Ascending aorta (tissue), 2 donors: ENCODE measurements at regions not wholly inside any gene's neighbourhood (a gene's known extent, or its start where the extent isn't known, plus 50 kb on each side); places are given as distances from the start of the nearest gene placed in this dataset.

ENCODE experiments used
- DNase-seq, 2 donors: peaks; one replicate each; pipeline ENCODE4 v3.0.0-alpha.2; 2019; ENCODE audit warnings: low spot score in 2 of 2
- H3K27ac ChIP-seq, 2 donors: fragments of 200-600 bp; sonication (generic); one replicate each; pipeline ENCODE4 v1.5.1; 2016 to 2017; ENCODE audit warnings: mild to moderate bottlenecking in 1 of 2
- H3K27me3 ChIP-seq: fragments of 200-600 bp; sonication (generic); one replicate; pipeline ENCODE4 v1.5.1; 2017
- H3K36me3 ChIP-seq, 2 donors: fragments of 200-600 bp; sonication (generic); one replicate each; pipeline ENCODE4 v1.5.1; 2016
- H3K4me1 ChIP-seq, 2 donors: fragments of 200-600 bp; sonication (generic); one replicate each; pipeline ENCODE4 v1.5.1; 2016 to 2017; ENCODE audit warnings: mild to moderate bottlenecking in 1 of 2
- H3K4me3 ChIP-seq, 2 donors: fragments of 200-600 bp; sonication (generic); one replicate each; pipeline ENCODE4 v1.5.1; 2016 to 2017; ENCODE audit warnings: mild to moderate bottlenecking in 1 of 2
- H3K9me3 ChIP-seq, 2 donors: fragments of 200-600 bp; sonication (generic); one replicate each; pipeline ENCODE4 v1.5.1; 2016
- intact Hi-C: fragments of 100-400 bp; cut with DNase I; formaldehyde crosslinking; loops from one replicate; pipeline ENCODE4 v1.15.1; 2023
- TF ChIP-seq, protein P1 (sequence below), 3 experiments: fragments of 200-600 bp in 2 of 3; fragments of 450-650 bp in 1 of 3; sonication (generic) in 2 of 3; IDR thresholded peaks; one replicate each; pipeline ENCODE4 v1.5.1; 2016 to 2019; ENCODE audit warnings: antibody characterized with exemption in 3 of 3, mild to moderate bottlenecking in 1 of 3, moderate library complexity in 1 of 3

DNA sequence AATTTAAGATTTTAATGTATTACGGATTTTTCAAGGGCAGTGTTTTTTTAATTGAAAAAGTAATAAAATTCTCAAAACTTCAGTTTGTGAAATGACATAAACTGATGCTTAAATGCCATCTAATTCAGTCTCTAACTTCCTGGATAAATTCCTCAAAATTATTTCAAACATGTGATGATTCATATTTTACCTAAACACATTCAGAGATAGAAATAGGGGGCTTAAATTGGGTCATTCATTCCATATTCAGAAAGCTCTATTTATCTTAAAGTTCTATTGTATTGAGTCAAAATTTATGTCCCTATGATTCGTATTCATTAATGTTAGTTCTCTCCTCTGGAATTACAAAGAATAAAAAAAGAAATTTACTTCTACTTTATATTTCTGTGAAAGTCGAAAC lies 713.6 kb upstream of the CHRM3 start:
- Histone ChIP-seq H3K27ac (no peak overlapping the region), H3K27me3 (no peaks in the 10 kb centered on the region), H3K4me1 (no peaks in the 10 kb centered on the region), H3K4me3 (no peak overlapping the region), H3K9me3 (no peaks in the 10 kb centered on the region), H3K36me3 (no peaks in the 10 kb centered on the region)
- DNase-seq, result no peak
- intact Hi-C loops, result no loop called here
- TF ChIP-seq, protein P1, sequence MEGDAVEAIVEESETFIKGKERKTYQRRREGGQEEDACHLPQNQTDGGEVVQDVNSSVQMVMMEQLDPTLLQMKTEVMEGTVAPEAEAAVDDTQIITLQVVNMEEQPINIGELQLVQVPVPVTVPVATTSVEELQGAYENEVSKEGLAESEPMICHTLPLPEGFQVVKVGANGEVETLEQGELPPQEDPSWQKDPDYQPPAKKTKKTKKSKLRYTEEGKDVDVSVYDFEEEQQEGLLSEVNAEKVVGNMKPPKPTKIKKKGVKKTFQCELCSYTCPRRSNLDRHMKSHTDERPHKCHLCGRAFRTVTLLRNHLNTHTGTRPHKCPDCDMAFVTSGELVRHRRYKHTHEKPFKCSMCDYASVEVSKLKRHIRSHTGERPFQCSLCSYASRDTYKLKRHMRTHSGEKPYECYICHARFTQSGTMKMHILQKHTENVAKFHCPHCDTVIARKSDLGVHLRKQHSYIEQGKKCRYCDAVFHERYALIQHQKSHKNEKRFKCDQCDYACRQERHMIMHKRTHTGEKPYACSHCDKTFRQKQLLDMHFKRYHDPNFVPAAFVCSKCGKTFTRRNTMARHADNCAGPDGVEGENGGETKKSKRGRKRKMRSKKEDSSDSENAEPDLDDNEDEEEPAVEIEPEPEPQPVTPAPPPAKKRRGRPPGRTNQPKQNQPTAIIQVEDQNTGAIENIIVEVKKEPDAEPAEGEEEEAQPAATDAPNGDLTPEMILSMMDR (IDR thresholded peaks at IDR 0.05), result no peak

GRCh38 chr1:238672262-238672661 lies 714.1 kb upstream of the CHRM3 start:
- intact Hi-C loops, result no loop called here
- no peaks in the 10 kb centered on the region for H3K4me1 ChIP-seq
- H3K4me3 ChIP-seq, result no peak overlapping the region
- no peaks in the 10 kb centered on the region for H3K9me3 ChIP-seq
- H3K36me3 ChIP-seq, result no peaks in the 10 kb centered on the region
- no peaks in the 10 kb centered on the region for H3K27me3 ChIP-seq
- no peak overlapping the region for H3K27ac ChIP-seq
- no peak for DNase-seq
- TF ChIP-seq, protein P1 (IDR thresholded peaks at IDR 0.05), result no peak

- intact Hi-C loops, result no loop called here
- H3K9me3 ChIP-seq, result no peaks in the 10 kb centered on the region
- no peaks in the 10 kb centered on the region for H3K36me3 ChIP-seq
- no peak overlapping the region for H3K4me3 ChIP-seq
- DNase-seq, result no peak
- H3K27me3 ChIP-seq, result no peaks in the 10 kb centered on the region
- H3K27ac ChIP-seq, result no peak overlapping the region
- H3K4me1 ChIP-seq, result no peaks in the 10 kb centered on the region
- TF ChIP-seq, protein P1 (IDR thresholded peaks at IDR 0.05), result no peak
Observed at GRCh38 chr1:238664139-238664538, 722.2 kb upstream of the CHRM3 start.

DNA sequence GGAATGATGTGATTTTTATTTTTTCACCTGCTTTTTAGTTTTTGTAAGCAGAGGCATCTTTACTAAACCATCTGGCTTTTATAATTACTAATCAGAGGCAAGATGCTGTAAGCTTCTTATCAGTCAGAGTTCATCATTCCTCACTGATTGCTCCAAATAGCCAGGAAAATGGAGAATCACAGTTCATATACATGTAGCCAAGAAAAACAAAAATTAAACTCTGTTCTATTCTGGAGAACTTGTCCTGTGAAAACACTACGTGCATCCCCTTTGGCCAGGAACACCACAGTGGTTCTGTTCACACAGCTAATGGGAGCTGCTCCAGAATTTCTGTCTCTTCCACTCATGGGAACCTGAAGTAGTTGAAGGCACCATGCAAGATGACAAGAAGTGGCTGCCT lies 725.5 kb upstream of the CHRM3 start:
- Histone ChIP-seq H3K4me3 (no peak overlapping the region), H3K36me3 (no peaks in the 10 kb centered on the region), H3K27ac (no peak overlapping the region), H3K4me1 (no peaks in the 10 kb centered on the region), H3K9me3 (no peaks in the 10 kb centered on the region), H3K27me3 (no peaks in the 10 kb centered on the region)
- TF ChIP-seq, protein P1 (IDR thresholded peaks at IDR 0.05), result no peak
- DNase-seq, result no peak
- intact Hi-C loops, result no loop called here

DNA sequence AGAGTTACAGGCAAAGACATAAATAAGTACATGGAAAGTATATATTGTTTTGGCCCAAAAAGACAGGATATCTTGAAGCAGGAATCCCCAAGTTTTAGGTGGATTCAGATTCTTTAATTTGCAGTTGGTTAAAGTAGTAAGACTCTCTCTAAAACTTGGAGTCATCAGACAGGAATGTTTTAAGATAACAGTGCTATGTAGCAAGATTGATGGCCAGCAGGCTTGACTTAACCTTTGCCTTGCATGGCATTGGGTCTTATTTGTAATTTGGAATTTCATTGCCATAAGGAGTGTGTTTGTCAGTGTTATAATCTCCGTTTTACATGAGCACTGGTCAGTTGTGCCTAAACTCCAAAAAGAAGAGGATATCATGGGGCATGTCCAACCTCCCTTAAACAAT lies 727.6 kb upstream of the CHRM3 start:
- intact Hi-C loops, result no loop called here
- Histone ChIP-seq H3K27me3 (no peaks in the 10 kb centered on the region), H3K36me3 (no peaks in the 10 kb centered on the region), H3K4me3 (no peak overlapping the region), H3K9me3 (no peaks in the 10 kb centered on the region), H3K27ac (peak overlapping the region in 1 of 2 donors; percentile 55), H3K4me1 (no peaks in the 10 kb centered on the region)
- TF ChIP-seq, protein P1 (IDR thresholded peaks at IDR 0.05), result no peak
- DNase-seq, result no peak

DNA sequence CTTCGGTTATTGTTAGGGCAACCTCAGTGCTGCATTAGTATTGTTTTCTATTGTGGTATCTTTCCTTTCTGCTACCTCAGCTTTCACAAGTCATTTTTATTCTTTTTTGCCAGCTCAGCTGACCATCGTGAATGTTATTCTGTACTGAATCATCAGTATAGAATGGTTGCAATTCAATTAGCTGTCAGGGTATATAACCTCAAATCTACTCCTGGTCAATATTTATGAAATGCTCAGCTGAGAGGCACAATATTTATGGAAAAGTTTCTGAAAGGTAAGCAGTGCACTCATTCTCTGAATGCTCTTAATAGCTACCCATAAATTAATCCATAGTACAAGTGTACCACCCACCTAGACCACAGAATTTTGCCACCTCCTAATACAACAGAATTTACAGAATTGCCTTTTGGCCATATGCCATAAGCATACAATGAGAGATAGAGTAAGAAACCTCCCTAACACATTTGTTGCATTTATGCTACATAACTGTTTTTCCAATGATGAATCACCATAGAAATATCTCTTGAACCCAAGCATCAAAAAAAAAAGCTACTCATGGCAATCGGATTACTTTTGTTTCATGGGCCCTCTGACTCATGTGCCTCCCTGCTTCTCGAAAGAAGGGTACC lies 732.6 kb upstream of the CHRM3 start:
- intact Hi-C loops, result no loop called here
- TF ChIP-seq, protein P1 (IDR thresholded peaks at IDR 0.05), result no peak
- H3K4me3 ChIP-seq, result no peak overlapping the region
- no peak overlapping the region for H3K27ac ChIP-seq
- no peaks in the 10 kb centered on the region for H3K9me3 ChIP-seq
- H3K27me3 ChIP-seq, result no peaks in the 10 kb centered on the region
- H3K4me1 ChIP-seq, result no peaks in the 10 kb centered on the region
- no peaks in the 10 kb centered on the region for H3K36me3 ChIP-seq
- no peak for DNase-seq
